CD4-positive, CD25-positive, alpha-beta regulatory T cell (primary cell): ENCODE measurements at regions not wholly inside any gene's neighbourhood (a gene's known extent, or its start where the extent isn't known, plus 50 kb on each side); places are given as distances from the start of the nearest gene placed in this dataset.
A peak's percentile ranks its signal among the peaks of the same experiment; 100 is the strongest.
"Not testable (repeated sequence)": the region's sequence is repeated elsewhere in the genome, so short reads cannot be mapped to it uniquely, and the experiment has no call there.

Experiments
- ATAC-seq, 2 donors: fragments of 150-1000 bp; cut with Tn5 transposase; one replicate each; pipeline ENCODE4 v1.10.0; 2021; ENCODE audit warnings: low read depth in 2 of 2, moderate number of reproducible peaks in 2 of 2, moderate library complexity in 1 of 2
- DNase-seq, 3 donors: peaks; one replicate each; pipeline versions ENCODE4 v3.0.0 to v3.0.0-alpha.2; 2012 to 2022; ENCODE audit warnings: mixed read lengths in 1 of 3
- H3K27ac ChIP-seq: one replicate; pipeline ENCODE4 v1.7.0; 2013; ENCODE audit warnings: mild to moderate bottlenecking, low read length; ENCODE audit not compliant: insufficient read depth, poor library complexity, severe bottlenecking
- H3K27me3 ChIP-seq: one replicate; pipeline ENCODE4 v1.7.0; 2013; ENCODE audit warnings: low read length; ENCODE audit not compliant: control insufficient read depth, insufficient read depth
- H3K36me3 ChIP-seq: one replicate; pipeline ENCODE4 v1.7.0; 2013; ENCODE audit warnings: mild to moderate bottlenecking, low read length, moderate library complexity; ENCODE audit not compliant: control insufficient read depth, insufficient read depth
- H3K4me1 ChIP-seq: 2 replicates; pipeline ENCODE4 v1.7.0; 2013; ENCODE audit warnings: mild to moderate bottlenecking, low read length; ENCODE audit not compliant: insufficient read depth, control insufficient read depth, poor library complexity, severe bottlenecking
- H3K4me3 ChIP-seq: one replicate; pipeline ENCODE4 v1.7.0; 2013; ENCODE audit warnings: low read depth, mild to moderate bottlenecking, low read length, moderate library complexity
- H3K9me3 ChIP-seq, 2 experiments: 1 replicate in 1 of 2; 2 replicates in 1 of 2; pipeline ENCODE4 v1.7.0; 2013; ENCODE audit warnings: low read length in 2 of 2, mild to moderate bottlenecking in 1 of 2, moderate library complexity in 1 of 2; ENCODE audit not compliant: control insufficient read depth in 2 of 2
- H3K27ac Mint-ChIP-seq, 3 donors: one replicate each; pipeline ENCODE4 v1.8.0; 2020 to 2022; ENCODE audit warnings: mild to moderate bottlenecking in 3 of 3, mixed read lengths in 3 of 3, moderate library complexity in 2 of 3
- H3K27me3 Mint-ChIP-seq: one replicate; pipeline ENCODE4 v1.8.0; 2022; ENCODE audit warnings: mild to moderate bottlenecking, mixed read lengths
- H3K36me3 Mint-ChIP-seq: one replicate; pipeline ENCODE4 v1.8.0; 2020; ENCODE audit warnings: mixed read lengths
- H3K4me1 Mint-ChIP-seq, 4 donors: one replicate each; pipeline ENCODE4 v1.8.0; 2020 to 2022; ENCODE audit warnings: mixed read lengths in 4 of 4, mild to moderate bottlenecking in 1 of 4
- H3K4me3 Mint-ChIP-seq, 4 donors: one replicate each; pipeline ENCODE4 v1.8.0; 2020 to 2022; ENCODE audit warnings: mild to moderate bottlenecking in 4 of 4, mixed read lengths in 4 of 4, moderate library complexity in 3 of 4
- H3K9me3 Mint-ChIP-seq, 7 donors: one replicate each; pipeline ENCODE4 v1.8.0; 2020 to 2022; ENCODE audit warnings: mixed read lengths in 7 of 7, mild to moderate bottlenecking in 3 of 7, moderate library complexity in 2 of 7

- ATAC-seq, H3K4me1 Mint-ChIP-seq, H3K27me3 ChIP-seq, H3K27me3 Mint-ChIP-seq, DNase-seq, H3K9me3 ChIP-seq, H3K4me1 ChIP-seq, H3K36me3 ChIP-seq, H3K9me3 Mint-ChIP-seq, H3K4me3 Mint-ChIP-seq, H3K36me3 Mint-ChIP-seq, H3K4me3 ChIP-seq, H3K27ac Mint-ChIP-seq, H3K27ac ChIP-seq: not testable (repeated sequence)
These were observed 310.9 kb upstream of the FRG1 start for GRCh38 chr4:189629733-189630132.

- H3K27me3 ChIP-seq, H3K4me3 Mint-ChIP-seq, H3K27ac Mint-ChIP-seq, H3K27ac ChIP-seq, ATAC-seq, H3K4me3 ChIP-seq, H3K36me3 Mint-ChIP-seq, H3K4me1 ChIP-seq, H3K36me3 ChIP-seq, H3K9me3 ChIP-seq, H3K4me1 Mint-ChIP-seq, H3K27me3 Mint-ChIP-seq: not testable (repeated sequence)
- peak in 1 of 3 donors; percentile 3 for DNase-seq
- peaks cover 0 to 12% (median 2%) of the 10 kb centered on the region in 7 donors for H3K9me3 Mint-ChIP-seq
These were observed 309.6 kb upstream of the FRG1 start for GRCh38 chr4:189630913-189631567.

- not testable (repeated sequence) for H3K36me3 ChIP-seq, H3K4me1 ChIP-seq, H3K4me3 ChIP-seq, H3K36me3 Mint-ChIP-seq, H3K27ac Mint-ChIP-seq, H3K4me3 Mint-ChIP-seq, H3K27ac ChIP-seq, H3K9me3 ChIP-seq, ATAC-seq, H3K4me1 Mint-ChIP-seq, H3K27me3 ChIP-seq, H3K27me3 Mint-ChIP-seq
- DNase-seq = peak in 1 of 3 donors; percentile 2
- H3K9me3 Mint-ChIP-seq = peaks cover 0 to 12% (median 2%) of the 10 kb centered on the region in 7 donors
These were observed 309.1 kb upstream of the FRG1 start for GRCh38 chr4:189631568-189631916.

GRCh38 chr4:189650436-189650835 is 290.2 kb upstream of the FRG1 start:
- H3K4me3 ChIP-seq, DNase-seq, H3K27me3 ChIP-seq, H3K4me1 ChIP-seq, H3K4me1 Mint-ChIP-seq, H3K27ac ChIP-seq, ATAC-seq, H3K9me3 Mint-ChIP-seq, H3K9me3 ChIP-seq, H3K4me3 Mint-ChIP-seq, H3K27ac Mint-ChIP-seq, H3K36me3 Mint-ChIP-seq, H3K27me3 Mint-ChIP-seq, H3K36me3 ChIP-seq: not testable (repeated sequence)

GRCh38 chr4:189653130-189653653 is 287.5 kb upstream of the FRG1 start:
- H3K9me3 Mint-ChIP-seq, H3K4me3 ChIP-seq, H3K27ac ChIP-seq, H3K36me3 ChIP-seq, H3K27me3 Mint-ChIP-seq, H3K4me1 ChIP-seq, ATAC-seq, H3K27me3 ChIP-seq, H3K4me3 Mint-ChIP-seq, H3K4me1 Mint-ChIP-seq, H3K9me3 ChIP-seq, H3K27ac Mint-ChIP-seq, DNase-seq, H3K36me3 Mint-ChIP-seq: not testable (repeated sequence)

GRCh38 chr4:189653983-189654382 is 286.7 kb upstream of the FRG1 start:
- H3K9me3 Mint-ChIP-seq, H3K27me3 ChIP-seq, H3K27ac ChIP-seq, H3K27ac Mint-ChIP-seq, H3K36me3 ChIP-seq, ATAC-seq, H3K4me3 ChIP-seq, DNase-seq, H3K27me3 Mint-ChIP-seq, H3K4me1 ChIP-seq, H3K4me3 Mint-ChIP-seq, H3K4me1 Mint-ChIP-seq, H3K36me3 Mint-ChIP-seq, H3K9me3 ChIP-seq: not testable (repeated sequence)

GRCh38 chr4:189654396-189654795 is 286.3 kb upstream of the FRG1 start:
- H3K36me3 ChIP-seq, DNase-seq, H3K9me3 ChIP-seq, H3K4me1 Mint-ChIP-seq, H3K4me1 ChIP-seq, ATAC-seq, H3K36me3 Mint-ChIP-seq, H3K27ac ChIP-seq, H3K27me3 ChIP-seq, H3K4me3 ChIP-seq, H3K9me3 Mint-ChIP-seq, H3K4me3 Mint-ChIP-seq, H3K27ac Mint-ChIP-seq, H3K27me3 Mint-ChIP-seq: not testable (repeated sequence)

GRCh38 chr4:189655817-189656216 is 284.9 kb upstream of the FRG1 start:
- not testable (repeated sequence) for H3K27ac Mint-ChIP-seq, ATAC-seq, DNase-seq, H3K4me1 ChIP-seq, H3K27me3 Mint-ChIP-seq, H3K4me1 Mint-ChIP-seq, H3K9me3 Mint-ChIP-seq, H3K36me3 ChIP-seq, H3K27me3 ChIP-seq, H3K4me3 ChIP-seq, H3K4me3 Mint-ChIP-seq, H3K9me3 ChIP-seq, H3K27ac ChIP-seq, H3K36me3 Mint-ChIP-seq
